SH-SY5Y (cell line): ENCODE measurements at regions not wholly inside any gene's neighbourhood (a gene's known extent, or its start where the extent isn't known, plus 50 kb on each side); places are given as distances from the start of the nearest gene placed in this dataset.

ENCODE experiments used
- GATA2 ChIP-seq: IDR thresholded peaks from 2 replicates; pipeline ENCODE4 v1.6.1; 2011; ENCODE audit warnings: mild to moderate bottlenecking, low read depth, low read length
- GATA3 ChIP-seq: IDR thresholded peaks from 2 replicates; pipeline ENCODE4 v1.6.1; 2011; ENCODE audit warnings: low read depth, mild to moderate bottlenecking, low read length, moderate library complexity

DNA sequence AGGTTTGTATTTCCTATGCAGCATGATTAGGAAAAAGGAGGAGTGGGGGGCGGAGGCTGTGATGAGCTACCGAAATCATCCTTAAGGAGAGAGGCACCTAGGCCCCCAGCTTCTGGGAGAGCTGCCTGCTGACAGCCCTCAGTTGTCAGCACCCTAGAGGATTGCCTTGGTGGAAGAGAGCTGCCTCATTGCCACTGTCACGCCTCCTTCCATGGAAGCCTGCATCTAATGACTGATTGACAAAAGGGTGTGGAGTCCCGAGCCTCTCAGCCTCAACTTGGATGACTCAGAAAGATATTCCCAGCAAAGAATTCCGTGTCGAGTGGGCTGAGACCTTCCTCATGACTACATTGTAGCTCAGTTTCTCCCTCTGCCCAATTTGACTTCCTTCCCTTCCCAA lies 320.4 kb upstream of the PROK2 start:
- TF ChIP-seq GATA3 (no peak), GATA2 (no peak)
